ENCODE measurements at regions not wholly inside any gene's neighbourhood (a gene's known extent, or its start where the extent isn't known, plus 50 kb on each side); places are given as distances from the start of the nearest gene placed in this dataset.
"Not testable (repeated sequence)": the region's sequence is repeated elsewhere in the genome, so short reads cannot be mapped to it uniquely, and the experiment has no call there.

GRCh38 chr22:33971561-33971961 is 51.3 kb upstream of the LARGE1 start:
- DNase-seq, result peak; percentile 12

GRCh38 chr22:33975841-33976240 is 55.6 kb upstream of the LARGE1 start:
- DNase-seq, result no peak

- no peak for DNase-seq
Measured at GRCh38 chr22:33983558-33983957, 63.3 kb upstream of the LARGE1 start.

GRCh38 chr22:33984211-33984610 is 63.9 kb upstream of the LARGE1 start:
- DNase-seq, result no peak

- peak; percentile 30 for DNase-seq
Measured at GRCh38 chr22:33984656-33985285, 64.5 kb upstream of the LARGE1 start.

DNA sequence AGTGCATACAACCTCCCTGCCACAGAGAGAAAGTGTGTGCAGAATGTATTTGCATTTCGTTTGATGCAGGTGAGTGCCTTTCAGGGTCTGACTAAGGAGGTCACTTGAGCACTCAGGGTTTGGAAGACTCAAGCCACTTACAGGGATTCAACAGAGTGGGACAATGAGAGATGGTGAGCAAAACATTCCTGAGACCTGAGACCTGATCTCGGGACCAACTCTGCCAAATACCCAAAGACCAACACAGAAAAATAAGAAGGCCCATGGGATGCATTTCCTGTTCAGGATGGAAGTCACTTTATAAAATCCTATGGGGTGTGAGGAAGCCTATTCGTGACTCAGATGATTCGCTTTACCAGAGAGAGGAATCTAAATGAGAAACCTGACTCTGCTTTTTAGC is 65.2 kb upstream of the LARGE1 start:
- DNase-seq, result no peak

DNA sequence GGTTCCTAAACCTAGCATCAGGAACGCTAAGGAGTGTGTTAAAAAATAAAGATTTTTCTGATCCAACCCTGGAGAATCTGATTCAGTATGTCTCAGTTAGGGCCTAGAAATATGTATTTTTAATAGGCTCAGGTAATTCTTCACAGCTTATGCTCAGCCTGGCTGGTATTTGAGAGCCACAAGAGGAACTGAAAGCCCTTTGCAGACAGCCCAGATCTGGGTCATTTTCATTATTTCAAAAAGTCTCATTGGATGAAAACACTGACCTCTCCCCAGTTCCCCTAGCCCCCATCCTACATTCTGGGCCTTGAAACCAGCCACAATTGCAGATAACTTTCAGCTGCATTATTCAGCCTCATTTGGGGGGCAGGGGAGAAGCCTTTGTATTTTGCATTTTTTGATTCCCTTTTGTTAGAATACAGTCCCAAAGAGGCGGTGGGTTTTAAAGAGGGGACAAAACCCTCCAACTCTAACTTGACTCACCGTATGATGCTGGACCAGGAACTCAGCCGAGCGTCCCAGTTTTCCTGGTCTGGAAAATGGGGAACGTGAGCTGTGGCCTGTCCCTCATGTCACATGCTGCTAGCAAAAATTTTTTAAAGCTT is 66.0 kb upstream of the LARGE1 start:
- no peak for DNase-seq

GRCh38 chr22:33986954-33987353 is 66.7 kb upstream of the LARGE1 start:
- DNase-seq, result no peak

- not testable (repeated sequence) for DNase-seq
Measured at GRCh38 chr22:33989263-33989662, 69.0 kb upstream of the LARGE1 start.

- no peak for DNase-seq
Measured at GRCh38 chr22:33991620-33992019, 71.3 kb upstream of the LARGE1 start.

DNA sequence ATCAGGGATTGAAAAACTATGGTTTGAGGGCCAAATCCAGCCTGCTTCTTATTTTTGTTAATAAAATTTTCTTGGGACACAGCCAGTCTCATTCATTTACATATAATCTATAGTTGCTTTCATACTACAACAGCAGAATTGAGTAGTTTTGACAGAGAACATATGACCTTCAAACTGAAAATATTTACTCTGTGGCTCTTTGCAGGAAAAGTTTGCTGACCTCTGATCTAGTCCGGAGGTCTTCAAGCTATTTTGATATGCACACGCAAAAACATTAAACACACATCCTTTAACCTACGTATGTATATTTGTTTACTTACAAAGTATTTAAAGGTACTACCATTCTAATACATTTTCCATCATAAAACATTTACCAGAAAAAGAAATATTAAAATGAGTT is 76.5 kb upstream of the LARGE1 start:
- DNase-seq, result no peak

DNA sequence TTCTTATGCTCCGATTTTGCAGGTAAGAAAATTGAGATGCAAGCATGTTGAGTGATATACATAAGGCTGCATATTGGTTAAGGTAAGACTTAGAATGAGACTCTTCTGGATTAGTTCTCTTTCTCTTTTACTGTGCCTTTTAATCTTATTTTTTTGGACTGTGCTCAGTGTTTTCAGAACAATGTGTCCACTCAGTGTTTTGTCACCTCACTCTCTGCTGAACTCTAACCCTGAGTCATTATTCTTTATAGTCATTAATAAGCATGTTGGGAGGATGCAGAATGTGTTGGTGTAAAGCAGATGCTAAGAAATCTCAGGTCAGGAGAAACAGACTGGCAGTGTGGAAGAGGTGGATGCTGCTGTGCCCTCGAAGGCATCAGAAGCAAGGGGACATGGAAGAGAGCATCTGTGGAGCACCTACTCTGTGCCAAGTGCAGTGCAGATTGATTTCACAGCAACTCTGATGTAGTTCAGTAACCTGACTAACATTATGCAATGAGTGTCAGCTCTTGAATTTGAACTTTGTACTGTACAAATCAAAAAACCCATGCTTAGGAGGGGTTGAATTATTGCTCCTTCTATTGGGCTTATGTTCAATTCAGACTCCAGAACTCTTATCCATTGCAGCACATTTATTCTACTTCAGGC is 80.7 kb upstream of the LARGE1 start:
- DNase-seq, result no peak

DNA sequence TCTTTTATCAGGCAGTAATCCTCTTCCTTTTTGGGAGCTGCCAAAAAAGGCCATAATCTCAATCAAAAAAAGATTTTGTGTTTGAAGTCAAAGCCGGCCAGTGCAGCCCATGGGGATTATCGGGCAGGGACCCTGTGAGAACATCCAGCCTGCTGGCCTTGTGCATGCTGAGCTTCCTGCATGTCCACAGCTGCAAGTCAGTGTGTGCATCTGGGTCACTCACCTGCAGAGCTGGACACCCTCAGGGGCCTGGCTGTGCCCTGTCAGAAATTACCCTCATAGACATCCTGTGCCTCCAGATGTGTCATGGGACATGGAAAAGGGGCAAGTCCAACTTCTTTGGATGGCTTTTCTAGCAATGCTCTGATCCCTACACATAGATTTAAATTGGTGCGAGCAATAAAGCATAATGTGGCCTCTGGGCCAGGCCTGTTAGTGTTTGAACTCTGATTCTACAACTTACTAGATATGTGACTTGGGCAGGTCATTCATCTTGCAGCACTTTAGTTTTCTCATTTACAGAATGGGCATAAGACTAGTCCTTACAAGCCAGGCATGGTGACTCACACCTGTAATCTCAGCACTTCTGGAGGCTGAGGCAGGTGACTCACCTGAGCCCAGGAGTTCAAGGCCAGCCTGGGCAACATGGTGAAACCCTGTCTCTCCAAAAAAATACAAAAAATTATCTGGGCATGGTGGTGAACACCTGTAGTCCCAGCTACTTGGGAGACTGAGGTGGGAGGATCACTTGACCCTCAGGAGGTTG is 81.6 kb upstream of the LARGE1 start:
- no peak for DNase-seq

DNA sequence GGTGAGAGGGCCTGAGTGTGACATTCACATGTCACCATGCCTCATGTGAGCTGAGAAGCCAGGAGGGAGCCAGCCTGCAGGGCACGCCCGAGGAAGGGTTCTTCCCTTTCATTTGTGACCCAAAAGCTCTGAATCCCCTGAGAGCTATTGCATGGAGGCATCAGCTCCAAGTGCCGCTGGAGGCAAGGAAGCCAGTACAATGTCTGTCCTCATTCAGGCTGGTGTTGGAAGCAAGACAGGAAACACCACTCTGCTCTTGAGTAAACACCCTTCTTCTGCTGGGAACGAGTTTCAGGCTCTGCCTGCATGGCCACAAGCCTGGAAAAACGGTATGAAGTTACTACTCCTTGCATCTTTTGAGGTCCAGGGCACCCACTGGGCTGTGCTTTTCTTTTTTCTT is 83.8 kb upstream of the LARGE1 start:
- no peak for DNase-seq

DNA sequence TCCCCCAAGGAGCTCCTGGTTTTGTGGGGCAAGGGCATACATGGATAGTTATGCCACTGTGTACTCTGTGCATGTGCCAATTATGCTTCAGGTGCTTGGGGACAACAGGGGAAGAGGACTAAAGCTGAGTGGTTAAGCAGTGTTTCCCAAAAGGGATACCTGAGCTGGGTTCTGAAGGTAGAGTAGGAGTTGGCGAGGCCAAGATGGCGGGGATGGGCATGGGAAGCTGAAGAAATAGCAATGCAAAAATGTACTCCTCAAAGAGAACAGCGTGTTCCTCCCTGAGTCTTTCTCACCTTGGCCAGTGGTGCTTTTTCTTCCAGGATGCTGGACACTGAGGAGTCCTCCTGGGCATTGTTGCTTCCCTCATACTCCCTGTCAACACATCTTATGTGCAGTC is 90.0 kb upstream of the LARGE1 start:
- no peak for DNase-seq

DNA sequence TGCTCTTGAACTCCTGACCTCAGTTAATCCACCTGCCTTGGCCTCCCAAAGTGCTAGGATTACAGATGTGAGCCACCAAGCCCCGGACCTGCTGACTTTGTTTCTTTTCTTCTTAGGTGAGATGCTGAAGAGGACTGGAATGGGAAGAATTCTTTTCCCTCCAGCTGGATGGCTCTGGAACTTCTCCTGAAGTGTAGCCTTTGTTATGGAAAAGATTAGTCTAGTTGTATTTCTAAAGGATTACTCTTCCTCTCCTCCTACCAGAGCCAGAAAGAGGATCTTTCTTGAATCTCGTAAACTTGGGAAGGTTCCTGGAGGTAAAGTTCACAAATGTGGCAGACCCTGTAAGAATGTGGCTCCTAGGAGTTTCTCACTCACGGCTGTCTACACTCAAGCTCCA is 95.4 kb upstream of the LARGE1 start:
- DNase-seq, result no peak

- peak; percentile 67 for DNase-seq
Measured at GRCh38 chr22:34017205-34017604, 96.9 kb upstream of the LARGE1 start.

GRCh38 chr22:34019190-34019845 is 99.0 kb upstream of the LARGE1 start:
- DNase-seq, result no peak

DNA sequence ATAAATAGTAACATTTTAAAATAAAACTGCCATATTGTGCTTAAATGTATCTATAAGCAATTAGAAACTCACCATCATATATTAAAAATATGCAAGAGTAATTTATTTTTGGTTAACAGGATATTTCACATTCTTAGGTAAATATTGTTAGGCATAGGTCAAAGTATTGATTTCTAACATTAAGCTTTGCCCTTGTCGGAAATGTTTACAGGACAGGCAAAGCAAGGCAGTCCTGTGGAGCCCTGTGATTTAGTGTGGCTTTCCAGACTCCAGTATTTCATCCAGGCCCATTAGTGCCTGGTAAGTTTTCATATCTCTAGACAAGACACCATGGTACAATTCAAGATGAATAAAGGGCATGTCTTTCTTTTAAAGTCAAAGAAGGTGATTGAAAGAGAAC is 114.9 kb upstream of the LARGE1 start:
- DNase-seq, result no peak

DNA sequence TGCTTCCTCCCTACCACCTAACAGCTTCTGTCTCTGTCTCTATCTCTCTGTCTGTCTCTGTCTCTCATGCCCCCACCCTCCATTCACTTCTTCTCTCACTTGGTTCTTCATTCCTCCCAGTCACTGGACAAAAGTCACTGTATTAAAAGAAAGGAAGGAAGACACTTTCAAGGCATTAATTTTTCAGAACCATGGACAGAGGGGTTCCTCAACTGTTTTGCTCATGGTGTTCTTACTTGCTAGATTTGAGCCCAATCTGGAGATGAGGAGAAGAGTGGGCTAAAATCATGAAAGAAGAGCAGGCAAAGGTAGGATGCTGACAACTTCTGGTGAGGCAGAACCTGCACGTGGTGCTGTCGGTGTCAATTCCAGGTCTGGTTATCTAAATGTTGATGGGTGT is 116.7 kb upstream of the LARGE1 start:
- peak; percentile 60 for DNase-seq

- DNase-seq, result no peak
Measured at GRCh38 chr22:34038801-34039555, 118.7 kb upstream of the LARGE1 start.

- no peak for DNase-seq
Measured at GRCh38 chr22:34045311-34045710, 125.0 kb upstream of the LARGE1 start.
